Activated T-cell treated with anti-CD3 and anti-CD28 coated beads, Interleukin-2, amount 50 U/mL, for 48 hours (primary cell): ENCODE measurements at regions not wholly inside any gene's neighbourhood (a gene's known extent, or its start where the extent isn't known, plus 50 kb on each side); places are given as distances from the start of the nearest gene placed in this dataset.
"Not testable (repeated sequence)": the region's sequence is repeated elsewhere in the genome, so short reads cannot be mapped to it uniquely, and the experiment has no call there.

Source experiments
- DNase-seq, 2 experiments: peaks; one replicate each; pipeline ENCODE4 v3.0.0-alpha.2; 2020

DNA sequence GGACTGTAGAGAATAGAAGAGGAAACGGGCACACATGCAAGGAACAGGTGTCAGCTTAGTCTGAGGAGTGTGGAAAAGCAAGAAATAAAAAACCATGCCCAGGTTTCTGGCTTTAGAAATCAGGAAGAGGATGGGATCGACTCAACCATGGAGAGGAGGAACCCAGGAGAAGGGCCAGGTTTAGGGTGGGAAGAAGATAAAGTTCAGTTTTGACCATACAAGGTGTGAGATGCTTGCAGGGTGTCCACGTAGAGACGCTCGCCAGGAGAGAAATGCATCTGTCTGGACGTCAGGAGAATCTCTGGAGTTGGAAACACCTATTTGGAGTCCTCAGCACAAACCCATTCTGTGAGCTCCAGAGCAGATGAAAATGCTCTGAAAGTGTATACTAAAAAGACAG lies 275.1 kb downstream of the CYRIA start:
- DNase-seq = no peak

DNA sequence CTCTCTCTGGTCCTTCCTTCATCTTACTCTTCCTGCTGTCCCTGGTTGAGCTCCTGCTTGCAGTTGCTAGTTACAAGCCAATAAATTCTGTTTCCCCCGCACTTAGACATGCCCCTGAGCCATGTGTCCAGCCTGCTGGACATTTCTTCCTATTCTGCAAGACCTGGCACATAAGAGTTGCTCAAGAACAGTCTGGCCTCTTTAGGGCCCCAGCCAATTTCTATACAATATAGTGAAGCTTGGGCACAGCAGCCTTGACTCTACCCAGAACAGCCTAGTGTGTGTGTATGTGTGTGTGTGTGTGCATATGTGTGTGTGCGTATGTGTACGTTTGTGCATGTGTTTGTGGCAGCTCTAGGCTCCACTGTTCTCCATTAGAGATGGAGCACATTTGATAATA lies 276.0 kb downstream of the CYRIA start:
- no peak for DNase-seq

DNA sequence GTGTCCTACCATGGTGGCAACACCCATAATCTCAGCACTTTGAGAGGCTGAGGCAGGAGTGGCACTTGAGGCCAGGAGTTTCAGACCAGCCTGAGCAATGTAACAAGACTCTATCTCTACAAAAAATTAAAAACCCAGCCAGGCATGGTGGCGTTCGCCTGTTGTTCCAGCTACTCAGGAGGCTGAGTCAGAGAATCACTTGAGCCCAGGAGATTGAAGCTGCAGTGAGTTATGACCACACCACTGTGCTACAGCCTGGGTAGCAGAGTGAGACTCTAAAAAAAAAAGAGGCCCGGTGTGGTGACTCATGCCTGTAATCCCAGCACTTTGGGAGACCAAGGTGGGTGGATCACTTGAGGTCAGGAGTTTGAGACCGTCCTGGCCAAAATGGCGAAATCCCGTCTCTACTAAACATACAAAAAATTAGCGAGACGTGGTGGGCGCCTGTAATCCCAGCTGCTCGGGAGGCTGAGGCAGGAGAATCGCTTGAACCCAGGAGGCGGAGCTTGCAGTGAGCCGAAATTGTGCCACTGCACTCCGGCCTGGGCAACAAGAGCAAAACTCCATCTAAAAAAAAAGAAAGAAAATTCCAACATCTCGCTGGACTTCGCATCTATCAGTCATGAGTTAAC lies 277.3 kb downstream of the CYRIA start:
- not testable (repeated sequence) for DNase-seq

DNA sequence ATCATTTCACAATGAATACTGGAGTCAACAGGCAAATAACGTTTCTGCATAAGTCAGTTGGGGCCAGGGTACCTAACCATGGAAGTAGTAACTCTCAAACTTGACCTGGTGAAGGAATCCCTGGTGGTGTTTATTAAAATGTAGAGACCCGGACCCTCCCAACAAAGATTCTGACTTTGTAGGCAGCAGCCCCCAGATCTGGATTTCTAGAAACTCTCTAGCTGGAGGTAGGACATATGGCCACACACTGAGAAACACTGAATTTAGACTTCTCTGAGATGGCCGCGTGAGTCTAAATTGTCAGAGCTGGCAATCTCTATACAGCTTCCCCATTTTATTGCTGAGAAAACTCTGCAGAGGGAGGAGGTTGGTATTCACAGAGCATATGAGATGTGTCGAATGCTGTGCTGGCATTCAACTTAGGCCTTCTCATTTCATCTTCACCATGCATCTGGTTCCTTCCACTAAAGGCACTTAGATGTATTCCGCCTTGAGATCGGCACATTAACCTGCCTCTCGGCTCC lies 278.1 kb downstream of the CYRIA start:
- DNase-seq = no peak

DNA sequence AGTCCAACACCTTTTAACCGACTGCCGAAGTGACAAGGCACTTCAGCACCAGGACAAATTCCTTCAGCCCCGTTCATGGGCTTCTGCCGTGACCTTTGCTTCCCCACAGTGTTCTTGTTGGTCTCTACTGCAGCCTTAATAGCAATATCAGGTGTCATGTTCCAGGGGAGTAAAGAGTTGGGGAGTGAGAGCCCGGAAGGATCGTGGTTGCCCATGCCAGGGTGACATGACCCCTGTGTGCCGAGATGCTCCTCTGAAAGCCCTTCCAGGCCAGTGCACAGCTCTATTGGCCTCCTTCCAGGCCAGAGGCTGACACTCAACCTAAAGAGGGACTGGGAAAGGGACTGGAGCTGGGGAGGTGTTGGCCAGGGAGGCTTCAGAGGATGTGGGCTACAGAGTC lies 279.2 kb downstream of the CYRIA start:
- no peak for DNase-seq

DNA sequence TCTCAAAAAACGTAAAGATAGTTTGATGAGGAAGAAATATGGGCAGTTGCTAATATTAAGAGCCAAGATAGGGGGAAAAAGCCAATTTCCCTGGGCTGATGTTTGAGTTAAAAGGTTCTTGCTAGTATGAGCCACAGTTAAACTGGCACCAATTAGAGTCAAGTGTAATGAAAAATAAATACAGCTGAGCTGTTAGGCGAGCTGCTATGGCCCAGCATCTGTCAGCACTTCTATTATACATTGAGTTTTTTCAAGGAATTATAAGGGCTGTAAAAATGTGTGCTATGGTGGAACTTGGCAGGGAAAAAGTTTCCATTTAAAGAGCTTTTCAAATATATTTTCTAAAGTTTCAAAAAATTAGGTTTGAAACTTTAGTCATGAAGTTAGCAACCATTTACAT lies 279.6 kb downstream of the CYRIA start:
- DNase-seq = no peak

DNA sequence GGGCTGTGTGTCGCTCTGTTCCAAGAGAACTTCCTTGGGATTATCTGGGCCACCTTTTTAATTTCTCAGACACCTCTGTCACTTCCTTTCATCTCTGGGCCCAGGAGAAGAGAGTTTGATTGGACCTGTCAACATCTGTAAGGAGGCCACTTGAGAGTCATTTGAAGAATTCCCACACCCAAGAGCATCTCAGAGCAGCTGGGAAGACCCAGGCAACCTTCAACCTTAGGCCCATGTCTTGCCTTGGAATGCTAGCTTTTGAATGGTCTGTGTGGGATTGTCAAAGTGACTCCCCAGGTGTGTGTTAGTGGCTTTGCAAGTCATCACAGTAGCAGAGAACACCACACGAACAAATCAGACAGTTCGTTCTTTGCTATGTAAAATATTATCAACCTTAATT lies 280.3 kb downstream of the CYRIA start:
- no peak for DNase-seq

DNA sequence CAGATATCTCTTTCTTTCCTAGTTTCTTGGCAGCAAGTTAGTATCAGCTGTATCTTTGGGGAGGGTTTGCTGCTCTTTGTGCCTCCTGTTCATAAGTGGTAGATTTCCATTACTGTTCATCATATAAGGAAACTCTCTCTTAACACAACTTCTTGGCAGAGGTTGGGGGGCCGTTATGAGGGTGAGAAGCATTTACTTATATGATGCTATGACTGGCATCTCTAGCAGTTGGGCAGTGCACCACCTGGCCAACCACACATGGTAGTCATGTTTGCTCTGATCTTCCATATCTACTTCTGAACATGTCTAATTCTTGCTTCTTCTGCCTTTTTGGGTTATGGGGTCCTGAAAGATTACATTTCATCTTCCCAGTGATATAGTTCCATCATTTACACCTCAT lies 282.2 kb downstream of the CYRIA start:
- DNase-seq = no peak

DNA sequence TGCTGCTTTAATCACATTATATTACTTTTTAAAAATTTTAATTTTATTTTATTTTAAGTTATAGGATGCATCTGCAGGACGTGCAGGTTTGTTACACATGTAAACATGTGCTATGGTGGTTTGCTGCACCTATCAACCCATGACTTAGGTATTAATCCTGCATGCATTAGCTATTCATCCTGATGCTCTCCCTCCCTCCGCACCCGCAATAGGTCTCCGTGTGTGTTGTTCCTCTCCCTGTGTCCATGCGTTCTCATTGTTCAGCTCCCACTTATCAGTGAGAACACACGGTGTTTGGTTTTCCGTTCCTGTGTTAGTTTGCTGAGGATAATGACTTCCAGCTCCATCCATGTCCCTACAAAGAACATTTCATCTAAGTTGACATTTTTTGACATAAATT lies 283.2 kb downstream of the CYRIA start:
- DNase-seq = no peak

DNA sequence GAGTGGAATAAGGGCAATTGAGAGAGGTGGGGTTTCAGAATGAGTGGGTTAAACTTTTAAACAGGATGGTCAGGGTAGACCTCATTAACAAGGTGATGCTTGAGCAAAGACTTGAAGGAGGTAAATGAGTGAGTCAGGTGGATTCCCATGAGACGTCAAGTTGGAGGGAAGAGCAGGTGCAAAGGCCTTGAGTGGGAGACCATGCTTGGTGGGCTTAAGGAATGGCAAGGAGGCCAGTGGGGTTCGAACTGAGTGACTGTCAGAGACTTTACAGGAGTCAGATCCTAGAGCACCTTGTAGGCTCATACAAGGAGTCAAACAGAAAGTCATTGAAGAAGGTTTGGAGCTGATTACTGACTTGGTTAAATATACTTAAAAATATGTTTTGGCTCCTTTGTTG lies 284.1 kb downstream of the CYRIA start:
- DNase-seq = no peak

DNA sequence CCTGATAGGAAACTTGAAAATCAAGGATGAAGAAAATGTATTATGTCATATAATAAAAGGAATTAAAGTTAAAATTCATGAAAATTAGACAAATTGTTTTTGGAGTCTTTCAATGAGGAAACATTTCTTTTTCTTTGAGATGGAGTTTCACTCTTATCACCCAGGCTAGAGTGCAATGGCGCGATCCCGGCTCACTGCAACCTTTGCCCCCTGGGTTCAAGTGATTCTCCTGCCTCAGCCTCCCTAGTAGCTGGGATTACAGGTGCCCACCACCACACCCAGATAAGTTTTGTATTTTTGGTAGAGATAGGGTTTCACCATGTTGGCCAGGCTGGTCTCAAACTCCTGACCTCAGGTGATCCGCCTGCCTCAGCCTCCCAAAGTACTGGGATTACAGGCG lies 285.7 kb downstream of the CYRIA start:
- not testable (repeated sequence) for DNase-seq

DNA sequence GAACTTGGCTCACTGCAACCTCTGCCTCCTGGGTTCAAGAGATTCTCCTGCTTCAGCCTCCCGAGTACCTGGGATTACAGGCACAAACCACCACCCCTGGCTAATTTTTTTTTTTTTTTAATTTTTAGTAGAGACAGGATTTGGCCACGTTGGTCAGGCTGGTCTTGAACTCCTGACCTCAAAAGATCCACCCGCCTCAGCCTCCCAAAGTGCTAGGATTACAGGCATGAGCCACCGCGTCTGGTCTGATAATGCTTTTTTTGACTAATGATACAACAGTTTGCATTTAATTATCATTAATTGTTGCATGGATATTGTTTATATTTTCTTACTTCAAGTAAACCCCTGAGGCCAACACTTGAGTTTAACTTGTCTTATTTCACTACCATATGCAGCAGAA lies 286.6 kb downstream of the CYRIA start:
- DNase-seq = not testable (repeated sequence)

DNA sequence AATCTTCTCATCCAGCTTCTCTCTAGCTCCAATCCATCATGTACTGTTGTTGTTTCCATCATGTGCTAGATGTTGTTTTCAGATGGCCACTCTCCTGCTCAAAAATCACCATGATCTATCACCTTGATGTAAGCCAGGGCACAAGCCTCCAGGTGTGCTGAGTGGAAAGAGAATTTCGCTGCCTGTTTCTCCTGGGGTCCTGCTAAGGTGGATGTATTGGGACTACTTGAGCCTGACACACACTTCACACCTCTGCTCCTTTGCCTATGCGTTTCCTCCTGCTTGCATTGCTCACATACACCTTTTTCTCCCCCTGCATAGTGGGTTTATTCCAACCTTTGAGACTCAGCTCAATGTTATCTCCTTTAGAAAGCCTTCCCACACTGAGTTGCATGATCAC lies 287.6 kb downstream of the CYRIA start:
- no peak for DNase-seq

DNA sequence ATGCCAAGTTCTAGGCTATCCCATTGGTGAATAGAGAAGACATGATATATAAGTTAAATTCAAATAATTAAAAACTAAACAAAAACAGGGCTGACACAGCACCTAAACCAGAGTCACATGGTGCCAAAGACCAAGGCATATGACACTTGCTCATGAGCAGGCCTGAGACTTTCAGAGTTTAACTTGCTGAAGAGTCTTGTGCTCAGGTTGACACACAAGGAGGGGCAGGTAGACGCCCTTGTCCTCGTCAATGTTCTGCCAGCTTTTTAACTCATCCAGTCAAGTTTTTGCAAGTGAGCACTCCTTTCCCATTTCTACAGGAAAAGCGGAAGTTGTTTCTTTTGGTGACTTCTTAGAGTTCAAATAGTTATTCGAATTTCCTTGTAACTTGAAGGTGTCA lies 289.7 kb downstream of the CYRIA start:
- DNase-seq = no peak

DNA sequence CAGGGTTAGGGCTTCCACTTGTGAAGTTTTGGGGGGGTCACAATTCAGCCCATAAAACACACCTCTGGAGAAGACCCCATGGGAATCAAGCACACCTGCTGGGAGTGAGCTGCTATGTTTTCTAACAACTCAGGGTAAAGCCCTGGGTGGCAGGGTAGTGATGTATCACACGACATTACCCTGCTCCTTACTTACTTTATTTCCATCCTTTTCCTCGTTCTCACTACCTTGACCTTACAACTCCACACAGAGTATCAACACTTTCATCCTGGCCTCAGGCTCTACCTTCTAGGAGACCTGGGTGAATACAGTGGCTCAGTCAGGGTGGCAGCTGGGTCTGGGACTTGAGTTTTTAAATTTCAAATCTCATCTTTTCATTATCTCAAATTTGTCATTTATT lies 290.3 kb downstream of the CYRIA start:
- DNase-seq = no peak

DNA sequence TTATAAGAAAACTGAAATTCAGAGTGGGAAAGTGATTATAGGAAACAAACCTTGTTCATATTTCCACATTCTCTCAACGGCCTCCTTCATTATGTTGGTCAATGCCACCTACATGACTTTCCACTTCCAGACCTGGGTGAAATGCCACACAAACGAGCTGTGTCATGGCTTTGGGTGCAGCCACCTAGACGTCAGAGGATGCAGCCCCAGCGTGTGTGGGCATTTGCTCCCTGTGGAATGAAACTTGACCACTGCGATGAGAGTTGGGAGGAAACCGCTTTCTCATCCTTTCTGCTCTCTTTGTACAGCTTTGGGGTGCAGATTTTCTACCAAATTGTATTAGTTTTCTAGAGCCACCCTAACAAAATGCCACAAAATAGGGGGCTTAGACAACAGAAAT lies 291.0 kb downstream of the CYRIA start:
- DNase-seq = no peak

DNA sequence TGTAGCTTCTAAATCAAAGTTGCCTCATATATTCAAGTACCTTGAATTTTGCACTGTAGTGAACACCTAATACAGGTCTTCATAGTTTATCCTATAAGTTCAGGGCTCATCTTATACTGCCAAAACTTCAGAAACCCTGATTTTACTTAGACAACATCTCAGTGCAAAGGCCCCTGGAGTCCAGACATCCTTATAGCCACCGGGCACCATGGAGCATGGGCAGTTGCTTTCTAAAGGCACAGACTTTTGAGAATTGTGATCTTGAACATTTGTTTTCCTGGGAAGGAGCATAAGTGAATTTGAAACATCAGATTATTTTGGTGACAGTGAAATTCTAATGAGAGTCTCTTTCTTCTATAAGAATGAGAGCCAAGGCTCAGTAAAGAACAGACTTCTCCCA lies 292.3 kb downstream of the CYRIA start:
- DNase-seq = no peak

DNA sequence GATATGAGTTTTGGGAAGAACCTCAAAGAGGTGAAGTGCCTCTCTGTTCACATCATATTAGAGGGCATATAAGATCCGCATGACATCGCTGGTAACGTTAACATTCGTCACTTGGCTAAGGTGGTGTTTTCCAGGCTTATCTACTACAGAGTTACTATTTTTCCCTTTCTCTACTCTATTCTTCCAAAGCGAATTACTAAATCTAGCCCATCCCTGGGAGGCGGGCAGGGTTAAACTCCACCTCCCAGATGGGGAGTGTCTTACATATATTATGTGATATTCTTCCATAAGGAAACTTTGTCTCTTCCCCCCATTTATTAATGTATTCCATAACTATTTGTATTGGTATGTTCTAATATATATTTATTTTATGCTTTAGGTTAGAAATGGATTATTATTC lies 293.9 kb downstream of the CYRIA start:
- no peak for DNase-seq

DNA sequence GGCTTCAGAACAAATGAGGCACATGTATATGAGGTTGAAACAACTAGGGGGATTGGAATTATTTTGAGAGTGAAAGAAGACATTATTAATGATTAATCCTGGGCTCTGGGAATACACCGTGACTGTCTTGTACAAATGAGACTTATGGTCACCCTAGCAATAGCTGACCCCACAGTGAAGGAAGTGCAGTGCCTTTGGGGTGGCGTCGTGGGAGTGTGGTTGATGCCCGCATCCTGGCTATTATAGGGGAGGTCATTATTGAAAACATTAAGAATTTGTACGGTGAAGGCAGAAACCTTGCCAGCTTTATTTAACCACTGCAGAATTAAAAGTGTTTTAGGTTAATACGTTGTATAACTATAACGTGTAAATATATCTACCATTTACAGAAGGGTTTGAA lies 296.7 kb downstream of the CYRIA start:
- DNase-seq = no peak

DNA sequence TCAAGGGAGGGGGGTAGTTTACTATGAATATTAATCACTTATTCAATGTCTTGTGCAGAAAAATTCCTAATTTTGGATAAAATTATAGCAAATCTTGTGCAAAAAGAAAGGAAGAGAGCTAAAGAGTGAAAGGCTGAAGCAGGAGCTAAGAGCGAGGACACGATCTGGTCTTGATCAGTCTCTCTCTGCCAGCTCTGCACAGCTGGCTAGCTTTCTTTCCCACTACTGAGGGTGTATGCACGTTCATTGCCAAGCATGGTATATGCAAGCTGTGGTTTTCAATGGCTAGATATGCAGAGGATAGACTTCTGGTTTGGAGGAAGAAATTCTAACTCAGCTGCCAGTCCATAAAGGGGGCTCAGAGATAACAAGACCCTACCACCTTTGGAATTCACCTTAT lies 297.3 kb downstream of the CYRIA start:
- no peak for DNase-seq

DNA sequence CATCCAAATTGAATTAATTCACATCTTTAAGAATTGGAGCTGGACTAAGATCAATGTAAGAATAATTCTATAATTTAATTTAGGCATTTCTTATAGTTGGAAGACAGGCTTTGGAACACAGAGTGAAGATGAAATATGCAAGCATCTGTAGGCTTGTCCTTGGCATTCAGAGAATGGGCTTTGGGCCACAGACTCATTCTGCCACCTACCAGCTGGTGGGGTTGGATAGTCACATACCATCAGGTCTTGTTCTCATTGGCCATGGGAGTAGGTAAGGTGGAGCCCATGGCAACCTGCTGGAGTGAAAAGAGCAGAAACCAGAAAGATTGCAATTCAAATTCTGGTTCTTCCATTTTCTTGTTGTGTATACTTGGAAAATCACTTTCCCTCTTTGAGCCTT lies 300.3 kb downstream of the CYRIA start:
- DNase-seq = no peak

DNA sequence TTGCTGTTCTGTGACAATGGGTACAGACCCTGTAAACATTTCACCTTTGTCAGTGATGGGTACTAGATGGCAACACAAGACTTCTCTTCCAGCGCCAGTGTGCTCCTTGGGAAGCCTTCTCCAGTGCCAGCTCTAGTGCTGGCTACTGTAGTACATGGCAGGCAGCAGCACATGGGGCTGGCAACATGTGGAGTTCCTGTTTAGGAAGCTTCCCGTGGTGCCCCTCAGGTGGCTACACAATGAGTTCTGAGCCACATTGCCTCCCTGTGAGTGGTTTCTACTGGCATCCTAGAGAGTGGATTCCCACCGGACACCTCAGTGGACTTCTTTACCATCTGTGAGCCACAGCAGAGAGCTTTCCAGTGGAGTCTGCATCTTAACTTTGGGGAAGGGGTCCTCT lies 302.1 kb downstream of the CYRIA start:
- no peak for DNase-seq

DNA sequence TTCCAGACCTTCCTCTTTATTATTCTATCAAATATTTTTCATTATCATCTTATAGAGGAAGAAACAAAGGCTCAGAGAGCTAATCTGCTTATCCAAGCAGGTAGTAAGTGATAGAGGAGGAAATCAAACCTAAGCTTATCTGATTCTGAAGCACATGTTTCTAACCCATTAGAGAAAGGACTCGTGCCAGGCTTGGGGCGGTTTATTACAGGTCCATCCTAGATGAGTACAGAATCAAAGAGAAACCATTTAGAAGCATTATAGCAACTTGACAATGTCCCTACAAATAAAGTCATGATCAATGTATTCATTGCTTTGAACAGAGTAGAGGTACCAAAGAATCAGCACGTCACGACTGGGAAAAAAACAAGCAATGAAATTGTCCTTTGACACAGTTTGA lies 303.0 kb downstream of the CYRIA start:
- DNase-seq = no peak

DNA sequence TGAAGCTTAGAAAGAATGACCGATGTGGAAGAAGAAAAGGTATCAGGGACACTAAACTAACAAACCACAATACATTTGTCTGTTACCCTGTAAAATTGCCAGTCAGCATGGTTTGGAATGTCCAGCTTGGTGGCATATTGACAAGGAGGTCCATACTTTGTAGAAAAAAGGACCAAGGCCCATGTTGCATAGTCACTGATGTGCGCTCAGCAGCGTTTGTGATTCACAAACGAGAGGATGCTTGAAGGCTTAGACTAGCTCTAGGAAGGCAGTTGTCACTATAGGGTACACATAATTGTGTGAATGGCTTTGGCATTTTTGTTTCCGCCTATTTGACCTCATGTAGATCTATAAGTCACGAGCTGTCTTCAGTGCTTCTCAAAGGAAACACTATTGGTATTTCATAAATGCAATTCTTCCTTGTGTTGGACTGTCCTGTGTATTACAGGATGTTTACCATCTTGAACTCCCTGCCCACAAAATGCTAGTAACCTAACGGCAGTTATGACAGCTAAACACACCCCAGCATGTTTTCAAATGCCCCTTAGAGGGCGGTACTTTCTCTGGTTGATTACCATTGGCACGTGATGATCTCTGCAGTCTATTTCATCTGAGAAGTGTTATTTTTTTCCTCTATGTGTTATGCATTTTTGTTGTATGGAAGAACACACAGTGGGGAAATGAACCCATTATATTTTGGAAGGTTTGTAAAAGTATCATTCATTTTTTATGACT lies 304.2 kb downstream of the CYRIA start:
- no peak for DNase-seq

DNA sequence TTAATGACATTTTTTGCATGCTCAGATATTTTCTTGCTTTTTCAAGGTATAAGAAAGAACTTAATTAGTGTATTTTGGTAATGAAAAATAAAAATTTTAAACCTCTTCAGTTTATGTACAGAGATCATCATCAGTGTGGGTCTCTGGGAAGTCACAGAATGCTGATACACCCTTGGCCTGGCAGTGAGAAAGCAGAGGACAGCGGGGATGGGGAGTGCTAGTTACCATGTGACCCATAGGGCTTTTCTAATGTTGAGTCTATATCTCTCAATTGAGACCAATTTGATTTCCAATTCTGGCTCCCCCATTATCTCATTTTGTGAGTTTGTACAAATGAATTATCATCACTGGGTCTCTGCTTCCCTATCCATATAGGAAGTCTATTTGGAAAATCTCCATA lies 305.7 kb downstream of the CYRIA start:
- DNase-seq = no peak
